ENCODE measurements at regions not wholly inside any gene's neighbourhood (a gene's known extent, or its start where the extent isn't known, plus 50 kb on each side); places are given as distances from the start of the nearest gene placed in this dataset.
A peak's percentile ranks its signal among the peaks of the same experiment; 100 is the strongest.

DNA sequence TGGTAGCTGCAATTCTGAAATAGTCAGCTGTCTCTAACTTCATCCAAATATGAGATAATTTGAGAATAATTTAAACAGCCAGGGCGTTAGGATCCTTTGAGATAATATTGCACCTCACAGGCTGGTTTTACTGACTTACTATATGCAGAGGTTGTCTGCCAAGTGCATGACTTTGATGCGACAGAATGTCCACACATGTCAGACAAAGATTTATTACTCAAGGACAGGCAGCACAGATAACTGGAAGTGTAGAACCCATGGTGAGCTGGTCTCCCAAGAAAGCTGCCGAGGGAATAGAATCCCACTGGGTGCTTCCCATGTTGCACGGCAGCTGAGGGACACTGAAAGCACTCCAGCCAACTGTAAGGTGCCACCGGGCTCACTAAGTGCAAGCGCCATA, 166.2 kb upstream of the GALNTL6 start:
- no peak for DNase-seq
- no peak for ATAC-seq
- Mint-ChIP-seq H3K27ac (no peak overlapping the region), H3K9me3 (no peaks in the 10 kb centered on the region), H3K27me3 (ENCODE audit: low read depth in 2 of 2) (no peaks in the 10 kb centered on the region), H3K4me1 (peaks cover 18 to 25% of the 10 kb centered on the region in 2 donors), H3K4me3 (no peak overlapping the region), H3K36me3 (peaks cover 5% of the 10 kb centered on the region)
- intact Hi-C loops (cut with micrococcal nuclease): no loop called here
- H3K27ac ChIP-seq (ENCODE audit: low read length): no peak overlapping the region
- H3K4me3 ChIP-seq (ENCODE audit: low read length): no peak overlapping the region
- WGBS (ENCODE audit: insufficient coverage): 94% methylated on average over 6 of the region's 6 CpGs
- TF ChIP-seq, protein P1, sequence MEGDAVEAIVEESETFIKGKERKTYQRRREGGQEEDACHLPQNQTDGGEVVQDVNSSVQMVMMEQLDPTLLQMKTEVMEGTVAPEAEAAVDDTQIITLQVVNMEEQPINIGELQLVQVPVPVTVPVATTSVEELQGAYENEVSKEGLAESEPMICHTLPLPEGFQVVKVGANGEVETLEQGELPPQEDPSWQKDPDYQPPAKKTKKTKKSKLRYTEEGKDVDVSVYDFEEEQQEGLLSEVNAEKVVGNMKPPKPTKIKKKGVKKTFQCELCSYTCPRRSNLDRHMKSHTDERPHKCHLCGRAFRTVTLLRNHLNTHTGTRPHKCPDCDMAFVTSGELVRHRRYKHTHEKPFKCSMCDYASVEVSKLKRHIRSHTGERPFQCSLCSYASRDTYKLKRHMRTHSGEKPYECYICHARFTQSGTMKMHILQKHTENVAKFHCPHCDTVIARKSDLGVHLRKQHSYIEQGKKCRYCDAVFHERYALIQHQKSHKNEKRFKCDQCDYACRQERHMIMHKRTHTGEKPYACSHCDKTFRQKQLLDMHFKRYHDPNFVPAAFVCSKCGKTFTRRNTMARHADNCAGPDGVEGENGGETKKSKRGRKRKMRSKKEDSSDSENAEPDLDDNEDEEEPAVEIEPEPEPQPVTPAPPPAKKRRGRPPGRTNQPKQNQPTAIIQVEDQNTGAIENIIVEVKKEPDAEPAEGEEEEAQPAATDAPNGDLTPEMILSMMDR (IDR thresholded peaks at IDR 0.05): no peak
- H3K27me3 ChIP-seq (ENCODE audit: control insufficient read depth, insufficient read depth, low read length): no peaks in the 10 kb centered on the region
- H3K36me3 ChIP-seq (ENCODE audit: control insufficient read depth, insufficient read depth, low read length): no peaks in the 10 kb centered on the region
- no peaks in the 10 kb centered on the region for H3K9me3 ChIP-seq (ENCODE audit: control insufficient read depth, insufficient read depth, low read length)
- no peaks in the 10 kb centered on the region for H3K4me1 ChIP-seq (ENCODE audit: control insufficient read depth, insufficient read depth, low read length)

DNA sequence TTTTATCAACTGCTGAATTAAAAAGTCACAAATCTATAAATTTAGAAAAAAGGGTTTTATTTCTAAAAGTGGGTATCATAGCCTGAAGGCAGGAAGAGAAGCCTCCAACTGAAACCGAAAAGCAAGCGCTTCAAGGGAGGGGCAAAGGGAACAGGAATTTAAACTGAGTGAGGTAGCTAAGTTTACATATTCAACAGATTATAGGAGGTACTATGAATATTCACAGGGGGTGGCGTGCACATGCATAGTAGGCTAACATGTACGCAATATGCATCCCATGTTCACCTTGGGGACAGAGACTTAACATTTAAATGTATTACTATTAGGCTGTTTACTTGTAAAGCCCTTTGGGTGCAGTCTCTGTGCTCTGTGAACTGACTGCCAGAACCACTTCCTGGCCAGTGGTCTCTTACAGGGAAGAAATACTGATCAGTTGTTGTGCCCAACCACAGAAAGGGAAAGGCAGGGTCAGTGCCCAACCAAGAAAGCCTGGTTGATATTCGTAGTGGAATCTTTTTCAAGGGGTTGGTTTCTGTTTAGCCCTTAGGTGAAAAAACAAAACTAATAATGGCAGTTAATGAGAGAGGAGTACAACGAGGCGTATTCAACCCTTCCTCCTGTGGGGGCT, 168.7 kb upstream of the GALNTL6 start:
- Mint-ChIP-seq H3K4me3 (peak overlapping the region; percentile 77), H3K9me3 (peaks cover 0 to 2% of the 10 kb centered on the region in 2 donors), H3K36me3 (no peaks in the 10 kb centered on the region), H3K4me1 (peaks cover 28 to 34% of the 10 kb centered on the region in 2 donors), H3K27ac (peak overlapping the region; percentile 65 to 67), H3K27me3 (ENCODE audit: low read depth in 2 of 2) (no peaks in the 10 kb centered on the region)
- TF ChIP-seq, protein P1 (IDR thresholded peaks at IDR 0.05): no peak
- ATAC-seq (peak; percentile 46 to 73 (median 53)), DNase-seq (no peak)
- intact Hi-C loops (cut with micrococcal nuclease): no loop called here
- 24% methylated on average over 7 of the region's 7 CpGs for WGBS (ENCODE audit: insufficient coverage)
- peak overlapping the region; percentile 43 for H3K27ac ChIP-seq (ENCODE audit: low read length)
- no peaks in the 10 kb centered on the region for H3K27me3 ChIP-seq (ENCODE audit: control insufficient read depth, insufficient read depth, low read length)
- no peaks in the 10 kb centered on the region for H3K4me1 ChIP-seq (ENCODE audit: control insufficient read depth, insufficient read depth, low read length)
- no peaks in the 10 kb centered on the region for H3K9me3 ChIP-seq (ENCODE audit: control insufficient read depth, insufficient read depth, low read length)
- H3K36me3 ChIP-seq (ENCODE audit: control insufficient read depth, insufficient read depth, low read length): no peaks in the 10 kb centered on the region
- no peak overlapping the region for H3K4me3 ChIP-seq (ENCODE audit: low read length)

DNA sequence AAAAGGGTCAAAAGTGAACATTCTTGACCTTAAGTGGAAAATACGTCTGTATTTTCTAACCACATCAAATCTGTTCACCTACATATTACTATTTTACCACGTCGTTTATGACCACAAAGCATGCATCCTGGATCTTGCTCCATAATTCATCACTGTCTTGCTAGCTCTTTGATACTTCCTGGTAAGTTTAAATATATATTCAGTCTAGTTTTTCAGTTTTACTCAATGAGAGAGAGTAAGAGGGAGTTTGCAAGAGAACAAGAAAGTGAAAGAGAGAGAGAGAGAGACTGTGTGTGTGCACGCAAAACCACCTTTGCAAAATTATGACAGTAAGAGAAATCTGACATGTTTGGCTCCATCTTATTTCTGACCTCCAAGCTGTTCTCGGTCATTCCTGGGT, 173.7 kb upstream of the GALNTL6 start:
- intact Hi-C loops (cut with micrococcal nuclease): no loop called here
- Histone ChIP-seq H3K9me3 (ENCODE audit: control insufficient read depth, insufficient read depth, low read length) (no peaks in the 10 kb centered on the region), H3K27me3 (ENCODE audit: control insufficient read depth, insufficient read depth, low read length) (no peaks in the 10 kb centered on the region), H3K4me3 (ENCODE audit: low read length) (no peak overlapping the region), H3K4me1 (ENCODE audit: control insufficient read depth, insufficient read depth, low read length) (no peaks in the 10 kb centered on the region), H3K36me3 (ENCODE audit: control insufficient read depth, insufficient read depth, low read length) (no peaks in the 10 kb centered on the region), H3K27ac (ENCODE audit: low read length) (no peak overlapping the region)
- WGBS (ENCODE audit: insufficient coverage): 15% methylated on average over 4 of the region's 5 CpGs
- Mint-ChIP-seq H3K4me3 (peak overlapping the region; percentile 25), H3K36me3 (no peaks in the 10 kb centered on the region), H3K27me3 (ENCODE audit: low read depth in 2 of 2) (no peaks in the 10 kb centered on the region), H3K4me1 (peaks cover 31 to 34% of the 10 kb centered on the region in 2 donors), H3K27ac (peak overlapping the region; percentile 12 to 21), H3K9me3 (peaks cover under 1 to 2% of the 10 kb centered on the region in 2 donors)
- TF ChIP-seq, protein P1 (IDR thresholded peaks at IDR 0.05): no peak
- ATAC-seq (no peak), DNase-seq (no peak)

DNA sequence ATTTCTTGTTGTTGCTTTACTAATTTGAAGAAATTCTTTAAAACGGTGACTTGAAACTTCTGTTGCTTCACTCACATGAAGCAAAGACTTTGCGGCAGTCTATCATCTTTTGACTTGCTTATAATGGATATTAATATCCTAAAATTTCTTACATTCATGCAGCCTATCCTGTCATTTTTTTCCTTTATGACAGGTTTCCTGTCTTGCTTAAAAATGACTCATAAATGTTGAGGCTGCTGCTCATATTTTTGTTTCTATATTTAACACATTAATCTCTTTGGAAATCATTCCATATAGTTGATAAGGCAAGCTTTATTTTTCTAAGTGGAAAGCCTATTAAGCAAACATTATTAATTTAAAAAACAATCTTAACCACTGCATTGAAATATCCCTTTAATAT, 176.6 kb upstream of the GALNTL6 start:
- Mint-ChIP-seq H3K36me3 (no peaks in the 10 kb centered on the region), H3K9me3 (peaks cover 3% of the 10 kb centered on the region in 2 donors), H3K27me3 (ENCODE audit: low read depth in 2 of 2) (no peaks in the 10 kb centered on the region), H3K4me1 (peaks cover 18% of the 10 kb centered on the region in 2 donors), H3K4me3 (no peak overlapping the region), H3K27ac (no peak overlapping the region)
- no peak for ATAC-seq
- no peak for DNase-seq
- TF ChIP-seq, protein P1 (IDR thresholded peaks at IDR 0.05): no peak
- H3K27me3 ChIP-seq (ENCODE audit: control insufficient read depth, insufficient read depth, low read length): no peaks in the 10 kb centered on the region
- 94% methylated on average over 2 of the region's 2 CpGs for WGBS (ENCODE audit: insufficient coverage)
- no peak overlapping the region for H3K27ac ChIP-seq (ENCODE audit: low read length)
- no peaks in the 10 kb centered on the region for H3K36me3 ChIP-seq (ENCODE audit: control insufficient read depth, insufficient read depth, low read length)
- H3K4me3 ChIP-seq (ENCODE audit: low read length): no peak overlapping the region
- no peaks in the 10 kb centered on the region for H3K9me3 ChIP-seq (ENCODE audit: control insufficient read depth, insufficient read depth, low read length)
- H3K4me1 ChIP-seq (ENCODE audit: control insufficient read depth, insufficient read depth, low read length): no peaks in the 10 kb centered on the region
- intact Hi-C loops (cut with micrococcal nuclease): no loop called here
